ENCODE measurements at regions not wholly inside any gene's neighbourhood (a gene's known extent, or its start where the extent isn't known, plus 50 kb on each side); places are given as distances from the start of the nearest gene placed in this dataset.
A peak's percentile ranks its signal among the peaks of the same experiment; 100 is the strongest.

- Histone ChIP-seq H3K27me3 (no peaks in the 10 kb centered on the region), H3K4me3 (no peak overlapping the region), H3K27ac (peak overlapping the region; percentile 34), H3K4me1 (peaks cover 96% of the 10 kb centered on the region), H3K9me3 (no peaks in the 10 kb centered on the region), H3K36me3 (no peaks in the 10 kb centered on the region)
- no peak for TF ChIP-seq POLR2A (IDR thresholded peaks at IDR 0.05)
- TF ChIP-seq EP300 (IDR thresholded peaks at IDR 0.05), result no peak
- 82% methylated on average over 34 of the region's 41 CpGs for WGBS
- no peak for DNase-seq (ENCODE audit: low spot score in 2 of 2)
Measured at GRCh38 chr16:85373741-85374570, 239.2 kb upstream of the GSE1 start.

- WGBS, result 57% methylated on average over 9 of the region's 10 CpGs
- H3K4me3 ChIP-seq, result no peak overlapping the region
- no peaks in the 10 kb centered on the region for H3K27me3 ChIP-seq
- no peaks in the 10 kb centered on the region for H3K36me3 ChIP-seq
- no peaks in the 10 kb centered on the region for H3K9me3 ChIP-seq
- H3K4me1 ChIP-seq, result peaks cover 94% of the 10 kb centered on the region
- DNase-seq (ENCODE audit: low spot score in 2 of 2), result no peak
- H3K27ac ChIP-seq, result no peak overlapping the region
- no peak for TF ChIP-seq POLR2AphosphoS5 (IDR thresholded peaks at IDR 0.05)
Measured at GRCh38 chr16:85374571-85374872, 238.6 kb upstream of the GSE1 start.

GRCh38 chr16:85375282-85375681 is 237.8 kb upstream of the GSE1 start:
- peak in 1 of 2 donors; percentile 60 for DNase-seq (ENCODE audit: low spot score in 2 of 2)
- TF ChIP-seq POLR2A (IDR thresholded peaks at IDR 0.05) (no peak), EP300 (IDR thresholded peaks at IDR 0.05) (no peak), POLR2AphosphoS5 (IDR thresholded peaks at IDR 0.05) (no peak), CTCF (IDR thresholded peaks at IDR 0.05) (no peak)
- H3K27ac ChIP-seq, result no peak overlapping the region
- peaks cover 94% of the 10 kb centered on the region for H3K4me1 ChIP-seq
- H3K36me3 ChIP-seq, result no peaks in the 10 kb centered on the region
- H3K9me3 ChIP-seq, result no peaks in the 10 kb centered on the region
- WGBS, result 100% methylated on average over 2 of the region's 8 CpGs
- H3K4me3 ChIP-seq, result no peak overlapping the region
- H3K27me3 ChIP-seq, result no peaks in the 10 kb centered on the region

- H3K4me1 ChIP-seq, result peaks cover 93% of the 10 kb centered on the region
- peak in 1 of 2 donors; percentile 71 for DNase-seq (ENCODE audit: low spot score in 2 of 2)
- peak overlapping the region; percentile 38 for H3K27ac ChIP-seq
- H3K27me3 ChIP-seq, result no peaks in the 10 kb centered on the region
- peak overlapping the region; percentile 27 for H3K4me3 ChIP-seq
- no peak for TF ChIP-seq EP300 (IDR thresholded peaks at IDR 0.05)
- TF ChIP-seq POLR2A (IDR thresholded peaks at IDR 0.05), result no peak
- TF ChIP-seq POLR2AphosphoS5 (IDR thresholded peaks at IDR 0.05), result no peak
- no peak for TF ChIP-seq CTCF (IDR thresholded peaks at IDR 0.05)
- WGBS, result 57% methylated on average over 18 of the region's 29 CpGs
- no peaks in the 10 kb centered on the region for H3K9me3 ChIP-seq
- no peaks in the 10 kb centered on the region for H3K36me3 ChIP-seq
Measured at GRCh38 chr16:85376292-85377095, 236.6 kb upstream of the GSE1 start.

GRCh38 chr16:85377388-85378144 is 235.6 kb upstream of the GSE1 start:
- Histone ChIP-seq H3K9me3 (no peaks in the 10 kb centered on the region), H3K27me3 (no peaks in the 10 kb centered on the region), H3K27ac (no peak overlapping the region), H3K36me3 (no peaks in the 10 kb centered on the region), H3K4me3 (no peak overlapping the region), H3K4me1 (peaks cover 94% of the 10 kb centered on the region)
- TF ChIP-seq POLR2AphosphoS5 (IDR thresholded peaks at IDR 0.05) (no peak), EP300 (IDR thresholded peaks at IDR 0.05) (no peak), CTCF (IDR thresholded peaks at IDR 0.05) (no peak), POLR2A (IDR thresholded peaks at IDR 0.05) (no peak)
- WGBS, result 79% methylated on average over 3 of the region's 16 CpGs
- no peak for DNase-seq (ENCODE audit: low spot score in 2 of 2)
